CD14-positive monocyte (primary cell): ENCODE measurements at regions not wholly inside any gene's neighbourhood (a gene's known extent, or its start where the extent isn't known, plus 50 kb on each side); places are given as distances from the start of the nearest gene placed in this dataset.

Source experiments
- DNase-seq, 3 donors: peaks; one replicate each; pipeline ENCODE4 v3.0.0-alpha.2; 2011 to 2022
- H2AFZ ChIP-seq: 2 replicates; pipeline ENCODE4 v1.6.0; 2012; ENCODE audit warnings: mild to moderate bottlenecking, low read depth, low read length, inconsistent platforms; ENCODE audit not compliant: insufficient read depth, poor library complexity, severe bottlenecking
- H3K27ac ChIP-seq, 2 donors: 1 replicate in 1 of 2; 2 replicates in 1 of 2; pipeline ENCODE4 v1.5.1; 2012 to 2013; ENCODE audit warnings: low read length in 2 of 2, control low read depth in 1 of 2, inconsistent platforms in 1 of 2, low read depth in 1 of 2, mild to moderate bottlenecking in 1 of 2
- H3K27me3 ChIP-seq, 2 donors: one replicate each; pipeline versions ENCODE4 v1.6.0 to v1.6.1; 2011 to 2013; ENCODE audit warnings: low read length in 2 of 2; ENCODE audit not compliant: control insufficient read depth in 2 of 2, insufficient read depth in 2 of 2
- H3K36me3 ChIP-seq, 2 donors: replicated peaks in 1 of 2; 1 replicate in 1 of 2; 2 replicates in 1 of 2; pipeline versions ENCODE4 v1.5.1 to v1.6.1; 2012 to 2013; ENCODE audit warnings: low read length in 2 of 2, control low read depth in 1 of 2, inconsistent platforms in 1 of 2, mild to moderate bottlenecking in 1 of 2; ENCODE audit not compliant: insufficient read depth in 2 of 2, control insufficient read depth in 1 of 2
- H3K4me1 ChIP-seq, 2 donors: 1 replicate in 1 of 2; 2 replicates in 1 of 2; pipeline versions ENCODE4 v1.5.1 to v1.6.1; 2012 to 2013; ENCODE audit warnings: low read length in 2 of 2, control low read depth in 1 of 2, inconsistent platforms in 1 of 2, mild to moderate bottlenecking in 1 of 2, moderate library complexity in 1 of 2; ENCODE audit not compliant: insufficient read depth in 2 of 2, control insufficient read depth in 1 of 2
- H3K4me2 ChIP-seq: replicated peaks from 2 replicates; pipeline ENCODE3; 2012; ENCODE audit warnings: low read length, moderate library complexity, mild to moderate bottlenecking; ENCODE audit not compliant: poor library complexity, severe bottlenecking; ENCODE audit errors: extremely low read depth
- H3K4me3 ChIP-seq, 3 experiments: fragments of 200-600 bp in 1 of 3; sonication (generic) in 1 of 3; replicated peaks in 1 of 3; 1 replicate in 2 of 3; 2 replicates in 1 of 3; pipeline ENCODE4 v1.5.1; 2011 to 2013; ENCODE audit warnings: low read length in 3 of 3, mild to moderate bottlenecking in 3 of 3, control low read depth in 2 of 3, low read depth in 2 of 3, inconsistent platforms in 1 of 3, moderate library complexity in 1 of 3
- H3K79me2 ChIP-seq: 2 replicates; pipeline ENCODE4 v1.6.0; 2012; ENCODE audit warnings: mild to moderate bottlenecking, control low read depth, inconsistent platforms, low read length, moderate library complexity; ENCODE audit not compliant: insufficient read depth
- H3K9ac ChIP-seq: 2 replicates; pipeline ENCODE4 v1.6.0; 2017; ENCODE audit warnings: low read length, mild to moderate bottlenecking; ENCODE audit not compliant: insufficient read depth, poor library complexity, severe bottlenecking
- H3K9me3 ChIP-seq, 2 donors: replicated peaks in 1 of 2; 1 replicate in 1 of 2; 2 replicates in 1 of 2; pipeline versions ENCODE4 v1.5.1 to v1.6.1; 2012 to 2013; ENCODE audit warnings: low read length in 2 of 2, control low read depth in 1 of 2; ENCODE audit not compliant: control insufficient read depth in 1 of 2, insufficient read depth in 1 of 2
- H4K20me1 ChIP-seq: 2 replicates; pipeline ENCODE4 v1.6.0; 2012; ENCODE audit warnings: mild to moderate bottlenecking, low read length, control low read depth, moderate library complexity; ENCODE audit not compliant: insufficient read depth
- H3K27ac Mint-ChIP-seq, 7 donors: one replicate each; pipeline ENCODE4 v1.8.0; 2020; ENCODE audit warnings: mild to moderate bottlenecking in 7 of 7, mixed read lengths in 7 of 7, moderate library complexity in 6 of 7, inconsistent platforms in 2 of 7
- H3K27me3 Mint-ChIP-seq, 3 donors: one replicate each; pipeline ENCODE4 v1.8.0; 2021 to 2022; ENCODE audit warnings: low read depth in 3 of 3, mild to moderate bottlenecking in 3 of 3, mixed read lengths in 3 of 3, moderate library complexity in 3 of 3, inconsistent platforms in 1 of 3
- H3K36me3 Mint-ChIP-seq, 2 donors: one replicate each; pipeline ENCODE4 v1.8.0; 2020; ENCODE audit warnings: mixed read lengths in 2 of 2, inconsistent platforms in 1 of 2, mild to moderate bottlenecking in 1 of 2
- H3K4me1 Mint-ChIP-seq: one replicate; pipeline ENCODE4 v1.8.0; 2020; ENCODE audit warnings: mild to moderate bottlenecking, mixed read lengths
- H3K4me3 Mint-ChIP-seq, 2 donors: one replicate each; pipeline ENCODE4 v1.8.0; 2020; ENCODE audit warnings: mild to moderate bottlenecking in 2 of 2, mixed read lengths in 2 of 2, moderate library complexity in 1 of 2
- H3K9me3 Mint-ChIP-seq, 7 donors: one replicate each; pipeline ENCODE4 v1.8.0; 2020 to 2022; ENCODE audit warnings: mixed read lengths in 7 of 7, mild to moderate bottlenecking in 6 of 7, moderate library complexity in 6 of 7, inconsistent platforms in 2 of 7
- CTCF ChIP-seq: fragments of 200-600 bp; IDR thresholded peaks from one replicate; pipeline ENCODE4 v1.8.0; 2022; ENCODE audit warnings: antibody characterized with exemption, mild to moderate bottlenecking
- WGBS: methylation state at CpG from one replicate; pipeline ENCODE4 v1.1.5; 2013; ENCODE audit warnings: missing lambda C conversion rate; ENCODE audit not compliant: insufficient coverage; 5-methylcytosine and 5-hydroxymethylcytosine counted together
- intact Hi-C, 2 donors: fragments of 100-400 bp; cut with micrococcal nuclease; formaldehyde crosslinking; loops; one replicate each; pipeline versions ENCODE4 v1.15.0 to v1.15.1; 2023

- Histone ChIP-seq H3K36me3 (no peaks in the 10 kb centered on the region), H4K20me1 (no peaks in the 10 kb centered on the region), H3K9ac (no peak overlapping the region), H3K9me3 (no peaks in the 10 kb centered on the region), H3K27me3 (peaks cover 13 to 16% of the 10 kb centered on the region in 2 donors), H3K4me3 (no peak overlapping the region), H3K79me2 (no peaks in the 10 kb centered on the region), H3K4me1 (no peaks in the 10 kb centered on the region), H2AFZ (no peak overlapping the region), H3K4me2 (no peak overlapping the region), H3K27ac (no peak overlapping the region)
- H3K27ac Mint-ChIP-seq, result no peak overlapping the region
- TF ChIP-seq CTCF, result no peak
- peaks cover 4 to 19% (median 18%) of the 10 kb centered on the region in 3 donors for H3K27me3 Mint-ChIP-seq
- intact Hi-C loops, result no loop called here
- H3K36me3 Mint-ChIP-seq, result no peaks in the 10 kb centered on the region
- no peaks in the 10 kb centered on the region for H3K4me1 Mint-ChIP-seq
- H3K9me3 Mint-ChIP-seq, result no peaks in the 10 kb centered on the region
- H3K4me3 Mint-ChIP-seq, result no peak overlapping the region
- DNase-seq, result no peak
These were observed 348.7 kb downstream of the SNAPC1 start for GRCh38 chr14:62110941-62111340.

- Histone ChIP-seq H3K27me3 (peaks cover 42 to 61% of the 10 kb centered on the region in 2 donors), H3K9me3 (peaks cover 3 to 10% of the 10 kb centered on the region in 2 donors), H3K9ac (no peak overlapping the region), H2AFZ (no peak overlapping the region), H3K4me2 (no peak overlapping the region), H3K27ac (no peak overlapping the region), H4K20me1 (no peaks in the 10 kb centered on the region), H3K36me3 (no peaks in the 10 kb centered on the region), H3K79me2 (no peaks in the 10 kb centered on the region), H3K4me1 (no peaks in the 10 kb centered on the region), H3K4me3 (no peak overlapping the region)
- no peaks in the 10 kb centered on the region for H3K36me3 Mint-ChIP-seq
- peaks cover 41 to 61% (median 52%) of the 10 kb centered on the region in 3 donors for H3K27me3 Mint-ChIP-seq
- H3K4me3 Mint-ChIP-seq, result peak overlapping the region; percentile 42 to 69
- WGBS, result 1% methylated on average over 51 of the region's 56 CpGs
- peaks cover 0 to 5% (median 1%) of the 10 kb centered on the region in 7 donors for H3K9me3 Mint-ChIP-seq
- no peak overlapping the region for H3K27ac Mint-ChIP-seq
- H3K4me1 Mint-ChIP-seq, result no peaks in the 10 kb centered on the region
- TF ChIP-seq CTCF, result no peak
- intact Hi-C loops, result no loop called here
- DNase-seq, result no peak
These were observed 355.0 kb downstream of the SNAPC1 start for GRCh38 chr14:62117010-62117750.
